Neural progenitor cell (in vitro differentiated cells): ENCODE measurements at regions not wholly inside any gene's neighbourhood (a gene's known extent, or its start where the extent isn't known, plus 50 kb on each side); places are given as distances from the start of the nearest gene placed in this dataset.

Experiments
- DNase-seq: peaks from one replicate; pipeline ENCODE4 v3.0.0-alpha.2; 2016; ENCODE audit warnings: low spot score
- H2AFZ ChIP-seq: fragments of 200-600 bp; sonication (generic); replicated peaks from 2 replicates; pipeline ENCODE4 v1.6.1; 2016; ENCODE audit warnings: antibody characterized with exemption
- H3F3A ChIP-seq: fragments of 200-600 bp; sonication (generic); 2 replicates; pipeline ENCODE4 v1.6.1; 2016; ENCODE audit warnings: antibody characterized with exemption, low read depth
- H3K27ac ChIP-seq: fragments of 200-600 bp; sonication (generic); 2 replicates; pipeline ENCODE4 v1.5.1; 2016; ENCODE audit warnings: mild to moderate bottlenecking
- H3K27me3 ChIP-seq: fragments of 200-600 bp; sonication (generic); 2 replicates; pipeline ENCODE4 v1.6.1; 2016; ENCODE audit warnings: mild to moderate bottlenecking, moderate library complexity
- H3K36me3 ChIP-seq: fragments of 200-600 bp; sonication (generic); 2 replicates; pipeline ENCODE4 v1.5.1; 2016
- H3K4me1 ChIP-seq: fragments of 200-600 bp; sonication (generic); 2 replicates; pipeline ENCODE4 v1.6.1; 2016; ENCODE audit warnings: mixed run types
- H3K4me2 ChIP-seq: fragments of 200-600 bp; sonication (generic); 2 replicates; pipeline ENCODE4 v1.6.1; 2016
- H3K4me3 ChIP-seq: fragments of 200-600 bp; sonication (generic); 2 replicates; pipeline ENCODE4 v1.5.1; 2016
- H3K79me2 ChIP-seq: fragments of 200-600 bp; sonication (generic); 2 replicates; pipeline ENCODE4 v1.6.1; 2016; ENCODE audit warnings: low read depth
- H3K9ac ChIP-seq: fragments of 200-600 bp; sonication (generic); 2 replicates; pipeline ENCODE4 v1.6.1; 2016
- H3K9me3 ChIP-seq: fragments of 200-600 bp; sonication (generic); 2 replicates; pipeline ENCODE4 v1.5.1; 2016; ENCODE audit warnings: low read depth
- H4K20me1 ChIP-seq: fragments of 200-600 bp; sonication (generic); 2 replicates; pipeline ENCODE4 v1.6.1; 2016; ENCODE audit warnings: low read depth
- H3K27ac Mint-ChIP-seq: 3 replicates; pipeline ENCODE4 v1.8.0; 2021; ENCODE audit warnings: mixed read lengths
- H3K27me3 Mint-ChIP-seq: 2 replicates; pipeline ENCODE4 v1.8.0; 2022; ENCODE audit warnings: low read depth, mild to moderate bottlenecking, inconsistent platforms, moderate library complexity, mixed read lengths; ENCODE audit not compliant: insufficient read depth
- H3K36me3 Mint-ChIP-seq: 3 replicates; pipeline ENCODE4 v1.8.0; 2021; ENCODE audit warnings: mixed read lengths
- H3K4me1 Mint-ChIP-seq: 3 replicates; pipeline ENCODE4 v1.8.0; 2021; ENCODE audit warnings: mixed read lengths
- H3K4me3 Mint-ChIP-seq: 3 replicates; pipeline ENCODE4 v1.8.0; 2021; ENCODE audit warnings: mild to moderate bottlenecking, moderate library complexity, mixed read lengths
- H3K9me3 Mint-ChIP-seq: 3 replicates; pipeline ENCODE4 v1.8.0; 2020; ENCODE audit warnings: mixed read lengths
- EZH2 ChIP-seq: fragments of 200-600 bp; sonication (generic); IDR thresholded peaks from 2 replicates; pipeline ENCODE4 v1.6.1; 2017; ENCODE audit warnings: antibody characterized with exemption, mild to moderate bottlenecking, moderate library complexity
- EZH2phosphoT487 ChIP-seq: fragments of 200-600 bp; sonication (generic); IDR thresholded peaks from 2 replicates; pipeline ENCODE4 v1.6.1; 2017; ENCODE audit warnings: antibody characterized with exemption
- TF ChIP-seq, protein P1 (sequence below): fragments of 200-600 bp; sonication (generic); IDR thresholded peaks from 2 replicates; pipeline ENCODE4 v1.5.1; 2017; ENCODE audit warnings: antibody characterized with exemption, mild to moderate bottlenecking

GRCh38 chr2:199684168-199684567, 166.8 kb downstream of the FTCDNL1 start:
- H3K4me1 ChIP-seq: peaks cover 7% of the 10 kb centered on the region
- no peaks in the 10 kb centered on the region for H3K36me3 ChIP-seq
- no peaks in the 10 kb centered on the region for H3K9me3 Mint-ChIP-seq
- TF ChIP-seq, protein P1, sequence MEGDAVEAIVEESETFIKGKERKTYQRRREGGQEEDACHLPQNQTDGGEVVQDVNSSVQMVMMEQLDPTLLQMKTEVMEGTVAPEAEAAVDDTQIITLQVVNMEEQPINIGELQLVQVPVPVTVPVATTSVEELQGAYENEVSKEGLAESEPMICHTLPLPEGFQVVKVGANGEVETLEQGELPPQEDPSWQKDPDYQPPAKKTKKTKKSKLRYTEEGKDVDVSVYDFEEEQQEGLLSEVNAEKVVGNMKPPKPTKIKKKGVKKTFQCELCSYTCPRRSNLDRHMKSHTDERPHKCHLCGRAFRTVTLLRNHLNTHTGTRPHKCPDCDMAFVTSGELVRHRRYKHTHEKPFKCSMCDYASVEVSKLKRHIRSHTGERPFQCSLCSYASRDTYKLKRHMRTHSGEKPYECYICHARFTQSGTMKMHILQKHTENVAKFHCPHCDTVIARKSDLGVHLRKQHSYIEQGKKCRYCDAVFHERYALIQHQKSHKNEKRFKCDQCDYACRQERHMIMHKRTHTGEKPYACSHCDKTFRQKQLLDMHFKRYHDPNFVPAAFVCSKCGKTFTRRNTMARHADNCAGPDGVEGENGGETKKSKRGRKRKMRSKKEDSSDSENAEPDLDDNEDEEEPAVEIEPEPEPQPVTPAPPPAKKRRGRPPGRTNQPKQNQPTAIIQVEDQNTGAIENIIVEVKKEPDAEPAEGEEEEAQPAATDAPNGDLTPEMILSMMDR: peak; percentile 26
- TF ChIP-seq EZH2phosphoT487: no peak
- H3K4me3 Mint-ChIP-seq: no peak overlapping the region
- no peaks in the 10 kb centered on the region for H3K36me3 Mint-ChIP-seq
- H3K27ac Mint-ChIP-seq: no peak overlapping the region
- H3K4me2 ChIP-seq: no peak overlapping the region
- no peaks in the 10 kb centered on the region for H3F3A ChIP-seq
- no peaks in the 10 kb centered on the region for H3K9me3 ChIP-seq
- no peak overlapping the region for H3K9ac ChIP-seq
- no peak overlapping the region for H3K4me3 ChIP-seq
- no peaks in the 10 kb centered on the region for H3K79me2 ChIP-seq
- H3K4me1 Mint-ChIP-seq: no peaks in the 10 kb centered on the region
- H2AFZ ChIP-seq: no peak overlapping the region
- DNase-seq: no peak
- H3K27ac ChIP-seq: no peak overlapping the region
- no peaks in the 10 kb centered on the region for H3K27me3 ChIP-seq
- no peaks in the 10 kb centered on the region for H3K27me3 Mint-ChIP-seq
- H4K20me1 ChIP-seq: no peaks in the 10 kb centered on the region

DNA sequence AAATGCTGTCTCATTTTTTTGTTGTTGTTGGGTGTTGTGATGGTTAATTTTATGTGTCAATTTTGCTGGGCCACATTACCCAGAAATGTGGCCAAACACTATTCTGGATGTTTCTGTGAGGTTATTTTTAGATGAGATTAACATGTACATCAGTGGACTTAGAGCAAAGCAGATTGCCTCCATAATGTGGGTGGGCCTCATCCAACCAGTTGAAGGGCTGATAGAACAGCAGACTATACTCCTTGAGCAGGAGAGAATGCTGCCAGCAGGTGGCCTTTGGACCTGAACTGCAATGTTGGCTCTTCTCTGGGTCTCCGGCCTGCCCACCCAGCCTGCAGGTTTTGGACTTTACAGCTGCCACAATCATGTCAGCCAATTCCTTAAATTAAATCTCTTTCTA, 169.0 kb downstream of the FTCDNL1 start:
- Histone ChIP-seq H3K4me3 (no peak overlapping the region), H3K9me3 (no peaks in the 10 kb centered on the region), H3K4me1 (peaks cover 7% of the 10 kb centered on the region), H3K9ac (no peak overlapping the region), H3K36me3 (no peaks in the 10 kb centered on the region), H3K27ac (no peak overlapping the region), H4K20me1 (no peaks in the 10 kb centered on the region), H3K79me2 (no peaks in the 10 kb centered on the region), H3F3A (no peaks in the 10 kb centered on the region), H3K27me3 (no peaks in the 10 kb centered on the region), H2AFZ (no peak overlapping the region), H3K4me2 (no peak overlapping the region)
- H3K36me3 Mint-ChIP-seq: no peaks in the 10 kb centered on the region
- H3K27me3 Mint-ChIP-seq: no peaks in the 10 kb centered on the region
- H3K27ac Mint-ChIP-seq: no peak overlapping the region
- TF ChIP-seq EZH2phosphoT487 (no peak), EZH2 (no peak)
- TF ChIP-seq, protein P1: no peak
- H3K4me1 Mint-ChIP-seq: no peaks in the 10 kb centered on the region
- H3K4me3 Mint-ChIP-seq: no peak overlapping the region
- no peaks in the 10 kb centered on the region for H3K9me3 Mint-ChIP-seq
- no peak for DNase-seq

- no peak overlapping the region for H3K27ac Mint-ChIP-seq
- peak overlapping the region; percentile 29 for H2AFZ ChIP-seq
- H4K20me1 ChIP-seq: no peaks in the 10 kb centered on the region
- H3F3A ChIP-seq: no peaks in the 10 kb centered on the region
- no peaks in the 10 kb centered on the region for H3K27me3 Mint-ChIP-seq
- no peak overlapping the region for H3K4me2 ChIP-seq
- DNase-seq: no peak
- no peaks in the 10 kb centered on the region for H3K36me3 Mint-ChIP-seq
- no peak for TF ChIP-seq EZH2
- no peak for TF ChIP-seq EZH2phosphoT487
- TF ChIP-seq, protein P1: no peak
- H3K36me3 ChIP-seq: no peaks in the 10 kb centered on the region
- H3K79me2 ChIP-seq: no peaks in the 10 kb centered on the region
- H3K27me3 ChIP-seq: no peaks in the 10 kb centered on the region
- peaks cover 7% of the 10 kb centered on the region for H3K4me1 ChIP-seq
- no peaks in the 10 kb centered on the region for H3K9me3 ChIP-seq
- H3K27ac ChIP-seq: no peak overlapping the region
- H3K4me1 Mint-ChIP-seq: no peaks in the 10 kb centered on the region
- H3K9ac ChIP-seq: no peak overlapping the region
- H3K9me3 Mint-ChIP-seq: no peaks in the 10 kb centered on the region
- H3K4me3 Mint-ChIP-seq: no peak overlapping the region
- no peak overlapping the region for H3K4me3 ChIP-seq
These were observed 170.5 kb downstream of the FTCDNL1 start for GRCh38 chr2:199680482-199680881.

GRCh38 chr2:199679883-199680282, 171.1 kb downstream of the FTCDNL1 start:
- H3K36me3 ChIP-seq: no peaks in the 10 kb centered on the region
- H3K79me2 ChIP-seq: no peaks in the 10 kb centered on the region
- H3K4me1 ChIP-seq: peaks cover 7% of the 10 kb centered on the region
- TF ChIP-seq EZH2: no peak
- no peak for TF ChIP-seq EZH2phosphoT487
- TF ChIP-seq, protein P1: no peak
- no peaks in the 10 kb centered on the region for H3K27me3 ChIP-seq
- no peaks in the 10 kb centered on the region for H4K20me1 ChIP-seq
- H3K9ac ChIP-seq: no peak overlapping the region
- peak overlapping the region; percentile 29 for H2AFZ ChIP-seq
- no peak for DNase-seq
- no peaks in the 10 kb centered on the region for H3K27me3 Mint-ChIP-seq
- H3K9me3 Mint-ChIP-seq: no peaks in the 10 kb centered on the region
- no peaks in the 10 kb centered on the region for H3K4me1 Mint-ChIP-seq
- no peak overlapping the region for H3K4me3 Mint-ChIP-seq
- no peaks in the 10 kb centered on the region for H3F3A ChIP-seq
- no peak overlapping the region for H3K4me3 ChIP-seq
- no peaks in the 10 kb centered on the region for H3K36me3 Mint-ChIP-seq
- H3K27ac ChIP-seq: no peak overlapping the region
- no peak overlapping the region for H3K4me2 ChIP-seq
- H3K27ac Mint-ChIP-seq: no peak overlapping the region
- H3K9me3 ChIP-seq: no peaks in the 10 kb centered on the region
